ENCODE measurements at regions not wholly inside any gene's neighbourhood (a gene's known extent, or its start where the extent isn't known, plus 50 kb on each side); places are given as distances from the start of the nearest gene placed in this dataset.

DNA sequence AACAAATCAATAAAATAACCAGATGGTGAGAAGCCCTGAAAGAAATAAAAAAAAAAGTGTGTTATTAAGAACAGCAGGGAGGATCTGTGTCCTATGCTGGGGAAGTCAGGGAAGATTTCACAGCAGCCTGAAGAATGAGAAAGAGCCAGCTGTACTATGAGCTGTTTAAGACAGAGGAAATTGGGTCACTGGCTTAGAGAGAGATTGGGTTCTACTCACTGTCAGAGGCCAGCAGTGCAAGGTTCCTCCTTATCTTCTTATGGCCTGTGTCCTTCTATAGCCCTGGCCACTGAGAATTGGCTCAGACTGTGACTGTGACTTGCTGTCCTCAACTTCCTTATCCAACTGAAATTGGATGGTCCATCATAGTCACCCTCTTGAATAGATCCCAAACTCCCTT, 54.8 kb upstream of the FDX1 start:
- Mint-ChIP-seq H3K4me3 (no peak overlapping the region), H3K9me3 (no peaks in the 10 kb centered on the region), H3K27ac (no peak overlapping the region), H3K27me3 (no peaks in the 10 kb centered on the region), H3K36me3 (no peaks in the 10 kb centered on the region), H3K4me1 (peaks cover 15% of the 10 kb centered on the region)
- CTCF ChIA-PET, result interaction anchor here (0.6 to 4.2 kb wide), 5 partner anchors 58 to 189 kb away, joined by 3 to 52 read pairs (median 10); no protein-coding TSS in a partner anchor
- no peak for DNase-seq

DNA sequence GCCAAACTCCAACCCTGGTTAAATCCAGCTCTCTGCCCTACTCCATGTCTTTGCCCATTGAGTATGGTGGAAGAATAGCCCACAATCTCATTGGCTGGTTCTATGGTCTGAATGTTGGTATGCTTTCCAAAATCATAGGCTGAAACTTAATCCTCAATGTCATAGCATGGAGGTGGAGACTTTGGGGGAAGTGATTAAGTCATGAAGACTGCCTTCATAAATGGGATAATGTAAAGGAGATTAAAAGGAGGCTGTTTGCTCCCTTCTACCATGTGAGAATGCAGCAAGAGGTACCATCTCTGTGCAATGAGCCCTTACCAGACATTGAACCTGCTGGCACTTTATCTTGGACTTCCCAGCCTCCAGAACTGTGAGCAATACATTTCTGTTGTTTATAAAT, 54.4 kb upstream of the FDX1 start:
- H3K27ac Mint-ChIP-seq, result no peak overlapping the region
- CTCF ChIA-PET, result interaction anchor here (0.5 to 4.2 kb wide), 10 partner anchors 10 to 431 kb away, joined by 3 to 52 read pairs (median 3); no protein-coding TSS in a partner anchor

DNA sequence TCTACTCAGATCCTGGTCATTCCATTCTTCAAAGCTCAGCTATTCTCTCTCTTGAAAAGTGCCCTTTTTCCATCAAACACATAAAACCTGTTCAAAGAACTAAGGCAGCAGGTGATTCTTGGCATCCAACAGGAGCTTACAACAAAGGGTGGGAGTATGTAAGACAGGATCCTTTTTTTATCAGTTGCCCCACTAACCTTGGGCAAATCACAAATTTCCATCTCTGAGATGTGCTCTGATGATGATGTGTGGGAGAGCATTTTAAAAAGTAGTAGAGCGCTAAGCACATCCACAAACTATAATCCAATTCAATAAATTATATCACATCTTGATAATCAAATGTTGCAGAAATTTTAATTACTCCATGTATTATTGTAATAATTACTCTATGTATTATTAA, 53.7 kb upstream of the FDX1 start:
- no peak for DNase-seq
- no peak overlapping the region for H3K27ac Mint-ChIP-seq
- no peak overlapping the region for H3K4me3 Mint-ChIP-seq
- H3K9me3 Mint-ChIP-seq, result no peaks in the 10 kb centered on the region
- H3K36me3 Mint-ChIP-seq, result no peaks in the 10 kb centered on the region
- no peaks in the 10 kb centered on the region for H3K27me3 Mint-ChIP-seq
- H3K4me1 Mint-ChIP-seq, result peaks cover 15% of the 10 kb centered on the region
- CTCF ChIA-PET, result interaction anchor here (0.5 to 4.2 kb wide), 10 partner anchors 11 to 431 kb away, joined by 3 to 52 read pairs (median 3); no protein-coding TSS in a partner anchor

More for the DNA sequence above, 54.4 kb upstream of the FDX1 start:
- Mint-ChIP-seq H3K36me3 (no peaks in the 10 kb centered on the region), H3K27me3 (no peaks in the 10 kb centered on the region), H3K4me3 (no peak overlapping the region), H3K4me1 (peaks cover 15% of the 10 kb centered on the region), H3K9me3 (no peaks in the 10 kb centered on the region)
- DNase-seq, result no peak

DNA sequence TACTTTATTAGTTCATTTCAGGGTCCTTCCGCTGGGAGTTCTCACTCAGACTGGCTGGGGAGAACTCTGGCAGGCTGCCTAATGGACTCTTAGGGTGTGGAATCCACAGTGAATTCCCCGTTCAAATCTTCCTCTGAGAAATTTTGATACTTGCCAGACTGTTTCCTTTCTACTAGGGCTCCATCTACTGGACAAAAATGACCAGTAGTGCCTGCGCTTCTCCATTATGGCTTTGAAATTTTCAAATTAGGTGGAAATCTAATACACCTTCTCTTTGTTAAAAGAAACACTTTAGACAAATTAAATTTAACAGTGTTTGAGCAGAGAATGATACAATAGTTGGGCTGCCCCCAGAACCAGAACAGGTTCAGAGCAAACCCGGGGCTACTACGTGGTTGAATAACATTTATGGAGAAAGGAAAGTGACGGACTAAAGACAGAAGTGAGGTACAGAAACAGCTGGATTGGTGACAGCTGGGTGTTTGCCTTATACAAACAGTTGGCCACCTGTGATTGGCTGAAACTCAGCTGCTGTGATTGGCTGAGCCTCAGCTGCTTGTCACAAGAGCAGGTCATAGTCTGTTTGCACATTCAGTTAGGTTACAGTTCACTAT, 52.9 kb upstream of the FDX1 start:
- H3K9me3 Mint-ChIP-seq, result no peaks in the 10 kb centered on the region
- no peaks in the 10 kb centered on the region for H3K36me3 Mint-ChIP-seq
- peaks cover 15% of the 10 kb centered on the region for H3K4me1 Mint-ChIP-seq
- peak; percentile 29 for DNase-seq
- CTCF ChIA-PET, result interaction anchor here (0.8 to 1.8 kb wide), 17 partner anchors 14 to 203 kb away, joined by 3 to 14 read pairs (median 3); partner anchors contain the start of gene RDX
- no peak overlapping the region for H3K27ac Mint-ChIP-seq
- no peaks in the 10 kb centered on the region for H3K27me3 Mint-ChIP-seq
- no peak overlapping the region for H3K4me3 Mint-ChIP-seq

DNA sequence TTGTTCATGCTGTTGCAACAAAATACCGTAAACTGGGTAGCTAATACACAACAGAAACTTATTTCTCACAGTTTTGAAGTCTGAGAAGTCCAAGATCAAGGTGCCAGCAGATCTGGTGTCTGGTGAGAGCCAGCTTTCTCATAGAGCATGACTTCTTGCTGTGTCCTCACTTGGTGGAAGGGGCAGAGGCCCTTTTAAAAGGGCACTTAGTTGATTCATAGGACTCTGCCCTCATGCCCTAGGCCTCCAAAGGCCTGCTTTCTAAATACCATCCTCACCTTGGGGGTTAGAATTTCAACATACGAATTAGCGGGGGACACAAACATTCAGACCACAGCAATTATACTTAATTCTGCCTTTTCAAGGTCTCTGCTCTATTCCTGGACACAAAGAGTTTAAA, 52.3 kb upstream of the FDX1 start:
- no peaks in the 10 kb centered on the region for H3K27me3 Mint-ChIP-seq
- H3K27ac Mint-ChIP-seq, result no peak overlapping the region
- no peak overlapping the region for H3K4me3 Mint-ChIP-seq
- H3K4me1 Mint-ChIP-seq, result peaks cover 15% of the 10 kb centered on the region
- DNase-seq, result no peak
- no peaks in the 10 kb centered on the region for H3K36me3 Mint-ChIP-seq
- CTCF ChIA-PET, result interaction anchor here (0.6 to 1.8 kb wide), 20 partner anchors 9 to 204 kb away, joined by 3 to 14 read pairs (median 3); partner anchors contain the start of gene RDX
- H3K9me3 Mint-ChIP-seq, result no peaks in the 10 kb centered on the region

DNA sequence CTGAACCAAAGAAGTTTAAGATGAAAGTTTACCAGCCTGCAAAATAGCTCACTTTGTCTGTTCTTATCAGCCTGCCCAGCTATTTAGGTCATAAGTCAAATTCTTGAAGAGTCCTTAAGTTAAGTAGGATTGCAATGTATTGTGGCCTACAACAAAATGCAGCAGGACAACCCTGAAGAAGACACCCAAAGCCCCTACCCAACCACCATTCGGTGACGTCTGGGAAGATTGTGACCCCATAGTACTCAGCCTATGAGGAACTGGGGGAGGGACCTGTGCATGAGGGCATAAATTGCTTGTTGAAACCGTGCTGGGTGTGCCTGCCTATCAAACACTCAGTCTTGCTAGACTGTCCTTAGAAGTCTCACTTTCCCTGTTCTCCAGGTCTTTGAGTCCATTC, 50.5 kb upstream of the FDX1 start:
- CTCF ChIA-PET, result interaction anchor here (1.6 kb wide), 1 partner anchor 178 kb away, joined by 5 read pairs; no protein-coding TSS in a partner anchor
- Mint-ChIP-seq H3K27ac (no peak overlapping the region), H3K36me3 (no peaks in the 10 kb centered on the region), H3K4me1 (peaks cover 7% of the 10 kb centered on the region), H3K27me3 (no peaks in the 10 kb centered on the region), H3K4me3 (no peak overlapping the region), H3K9me3 (peaks cover 2% of the 10 kb centered on the region)
- no peak for DNase-seq

DNA sequence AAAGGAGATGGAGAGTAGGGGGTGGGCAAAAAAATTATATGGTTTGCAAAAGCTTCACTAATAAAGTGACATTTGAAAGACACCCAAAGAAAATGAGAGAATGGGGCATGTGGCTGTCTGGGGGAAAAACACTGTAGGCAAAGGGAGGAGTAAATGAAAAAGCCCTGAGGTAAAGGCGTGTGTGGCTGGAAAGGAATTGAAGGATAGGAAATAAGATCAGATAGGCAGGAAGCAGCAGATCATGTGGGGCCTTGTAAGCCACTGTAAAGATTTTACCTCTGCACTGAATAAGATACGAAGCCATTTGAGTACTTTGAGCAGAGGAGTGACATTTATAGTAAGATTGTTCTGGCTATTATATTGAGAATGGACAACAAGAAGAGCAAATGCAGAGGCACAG, 49.8 kb upstream of the FDX1 start:
- CTCF ChIA-PET, result interaction anchor here (1.6 kb wide), 1 partner anchor 179 kb away, joined by 5 read pairs; no protein-coding TSS in a partner anchor
- Mint-ChIP-seq H3K36me3 (no peaks in the 10 kb centered on the region), H3K4me3 (no peak overlapping the region), H3K27ac (no peak overlapping the region), H3K4me1 (peaks cover 4% of the 10 kb centered on the region), H3K27me3 (no peaks in the 10 kb centered on the region), H3K9me3 (peaks cover 2% of the 10 kb centered on the region)
- no peak for DNase-seq

Data from activated naive CD4-positive, alpha-beta T cell treated with anti-CD3 and anti-CD28 coated beads, Interleukin-2, amount 10 ng/mL, durations not matched to agents 7 days and 5 days (primary cell).